Activated CD4-positive, alpha-beta T cell treated with anti-CD3 and anti-CD28 coated beads, Interleukin-2, Interleukin-6, amounts not matched to agents 100 ng/mL and 50 ng/mL, durations not matched to agents 16 hours and 8 hours (primary cell): ENCODE measurements at regions not wholly inside any gene's neighbourhood (a gene's known extent, or its start where the extent isn't known, plus 50 kb on each side); places are given as distances from the start of the nearest gene placed in this dataset.
"Not testable (repeated sequence)": the region's sequence is repeated elsewhere in the genome, so short reads cannot be mapped to it uniquely, and the experiment has no call there.

Experiments
- DNase-seq: peaks from one replicate; pipeline ENCODE4 v3.0.0-alpha.2; 2020

- no peak for DNase-seq
These were observed 164.3 kb upstream of the FAM3C start for GRCh38 chr7:121560267-121560990.

GRCh38 chr7:121558288-121558687 is 162.2 kb upstream of the FAM3C start:
- no peak for DNase-seq

GRCh38 chr7:121557034-121557892 is 161.2 kb upstream of the FAM3C start:
- DNase-seq: no peak

GRCh38 chr7:121555558-121555957 is 159.4 kb upstream of the FAM3C start:
- DNase-seq: no peak

- DNase-seq: peak; percentile 71
These were observed 151.5 kb upstream of the FAM3C start for GRCh38 chr7:121547544-121548092.

GRCh38 chr7:121546632-121547543 is 150.8 kb upstream of the FAM3C start:
- DNase-seq: no peak

- peak; percentile 34 for DNase-seq
These were observed 149.3 kb upstream of the FAM3C start for GRCh38 chr7:121545418-121545817.

- DNase-seq: peak; percentile 84
These were observed 148.6 kb upstream of the FAM3C start for GRCh38 chr7:121544726-121545125.

GRCh38 chr7:121544238-121544637 is 148.1 kb upstream of the FAM3C start:
- no peak for DNase-seq

GRCh38 chr7:121541457-121541856 is 145.3 kb upstream of the FAM3C start:
- no peak for DNase-seq

GRCh38 chr7:121540138-121540537 is 144.0 kb upstream of the FAM3C start:
- no peak for DNase-seq

- no peak for DNase-seq
These were observed 140.9 kb upstream of the FAM3C start for GRCh38 chr7:121537031-121537430.

- DNase-seq: no peak
These were observed 135.3 kb upstream of the FAM3C start for GRCh38 chr7:121531175-121532070.

- DNase-seq: peak; percentile 96
These were observed 134.4 kb upstream of the FAM3C start for GRCh38 chr7:121530227-121531174.

- no peak for DNase-seq
These were observed 132.9 kb upstream of the FAM3C start for GRCh38 chr7:121529003-121529402.

GRCh38 chr7:121526210-121526609 is 130.1 kb upstream of the FAM3C start:
- DNase-seq: not testable (repeated sequence)

GRCh38 chr7:121525155-121525819 is 129.2 kb upstream of the FAM3C start:
- DNase-seq: no peak

- peak; percentile 44 for DNase-seq
These were observed 125.7 kb upstream of the FAM3C start for GRCh38 chr7:121521711-121522400.

- DNase-seq: no peak
These were observed 124.8 kb upstream of the FAM3C start for GRCh38 chr7:121520911-121521310.
